DMS 273 treated with DMSO at 0.1 percent for 48 hours (cell line): ENCODE measurements at regions not wholly inside any gene's neighbourhood (a gene's known extent, or its start where the extent isn't known, plus 50 kb on each side); places are given as distances from the start of the nearest gene placed in this dataset.
"Not testable (repeated sequence)": the region's sequence is repeated elsewhere in the genome, so short reads cannot be mapped to it uniquely, and the experiment has no call there.

Source experiments
- DNase-seq: peaks from one replicate; lab custom pipeline; 2025; lab: John Stamatoyannopoulos, UW

DNA sequence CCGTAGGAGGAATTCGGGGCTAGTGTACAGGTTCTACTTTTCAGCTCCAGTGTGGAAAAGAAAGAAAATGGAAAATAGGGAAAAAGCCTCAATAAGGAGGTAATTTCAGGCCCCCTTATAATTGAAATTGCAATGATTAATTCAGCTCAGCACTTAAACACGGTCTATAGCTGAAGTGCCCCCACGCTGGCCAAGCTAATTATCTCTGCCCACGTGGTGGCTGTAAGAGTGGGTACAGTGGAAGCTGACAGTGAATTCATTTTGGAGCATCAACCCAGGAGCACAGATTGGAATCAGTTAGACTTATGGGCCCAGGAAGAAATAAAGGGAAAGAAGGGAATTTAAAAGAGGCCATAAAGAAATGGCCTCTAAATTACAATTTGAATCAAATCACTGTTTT lies 631.1 kb upstream of the CPEB2 start:
- DNase-seq, result no peak

DNA sequence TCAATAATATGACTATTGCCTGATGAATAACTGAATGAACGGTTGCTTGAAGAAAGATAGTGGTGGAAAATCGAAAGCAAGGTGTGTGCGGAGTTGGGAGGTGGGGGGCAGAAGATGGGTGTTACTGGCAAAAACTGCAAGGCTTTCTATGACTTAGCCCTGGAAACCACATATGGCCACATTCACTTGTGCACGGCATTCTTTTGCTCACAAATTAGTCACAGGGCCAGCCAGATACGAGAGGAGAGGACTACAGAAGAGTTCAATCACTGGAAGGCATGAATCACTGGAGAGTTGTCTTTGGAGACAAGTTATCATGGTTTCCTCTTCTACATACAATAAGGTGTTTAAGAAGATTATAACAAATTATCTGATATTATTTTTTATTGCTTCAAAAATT lies 626.5 kb upstream of the CPEB2 start:
- no peak for DNase-seq

DNA sequence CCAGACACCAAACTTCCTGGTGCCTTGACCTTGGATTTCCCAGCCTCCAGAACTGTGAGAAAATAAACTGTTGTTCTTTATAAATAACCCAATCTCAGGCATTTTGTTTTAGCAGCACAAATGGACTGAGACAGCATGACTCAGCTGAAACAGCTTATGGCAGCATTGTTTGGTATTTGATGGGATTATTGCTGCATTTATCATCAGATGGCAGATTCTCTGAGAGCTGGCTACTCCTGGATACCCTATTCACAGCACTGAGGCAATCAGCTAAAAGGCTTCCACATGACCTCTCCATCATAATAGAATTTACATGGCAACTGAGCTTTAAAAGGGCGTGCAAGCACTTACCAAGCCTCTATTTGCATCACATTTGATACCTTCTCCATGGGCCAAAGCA lies 623.1 kb upstream of the CPEB2 start:
- DNase-seq, result no peak

DNA sequence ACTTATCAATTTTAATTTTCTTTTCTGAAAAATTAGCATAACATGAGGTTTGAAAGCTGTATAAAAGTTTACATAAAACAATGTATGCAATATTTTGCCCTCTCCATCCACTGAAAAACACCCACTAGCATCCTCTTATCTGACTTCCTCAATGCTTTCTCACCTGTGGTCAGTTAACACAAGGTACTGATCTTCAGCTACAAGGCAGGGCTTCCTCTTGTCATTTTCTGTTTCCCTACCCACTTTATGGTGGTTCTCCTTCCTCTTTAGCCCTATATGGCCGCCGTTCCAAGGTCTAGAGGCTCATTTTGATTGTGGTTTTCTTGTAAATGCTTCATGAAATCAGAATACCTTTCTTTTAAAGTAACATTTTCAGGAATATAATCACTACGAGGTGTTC lies 618.6 kb upstream of the CPEB2 start:
- DNase-seq, result no peak

DNA sequence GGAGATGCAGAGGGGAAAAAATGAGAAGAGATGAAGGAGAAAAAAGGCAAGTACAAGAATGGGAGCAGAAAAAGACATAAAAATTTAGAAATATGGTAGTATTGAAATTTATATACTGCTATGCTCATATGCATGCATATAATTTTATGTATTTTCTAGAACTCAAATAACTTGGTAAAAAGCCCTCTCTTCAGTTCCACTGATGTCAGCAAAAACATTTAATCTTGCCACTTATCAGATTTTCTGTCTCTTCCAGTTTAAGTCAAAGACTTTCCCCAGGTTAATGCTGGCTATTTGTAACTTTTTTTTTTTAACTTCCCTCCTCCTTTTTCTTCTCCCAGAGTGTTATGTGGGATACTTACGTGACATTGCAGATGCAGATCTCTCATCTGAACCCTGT lies 617.5 kb upstream of the CPEB2 start:
- no peak for DNase-seq

DNA sequence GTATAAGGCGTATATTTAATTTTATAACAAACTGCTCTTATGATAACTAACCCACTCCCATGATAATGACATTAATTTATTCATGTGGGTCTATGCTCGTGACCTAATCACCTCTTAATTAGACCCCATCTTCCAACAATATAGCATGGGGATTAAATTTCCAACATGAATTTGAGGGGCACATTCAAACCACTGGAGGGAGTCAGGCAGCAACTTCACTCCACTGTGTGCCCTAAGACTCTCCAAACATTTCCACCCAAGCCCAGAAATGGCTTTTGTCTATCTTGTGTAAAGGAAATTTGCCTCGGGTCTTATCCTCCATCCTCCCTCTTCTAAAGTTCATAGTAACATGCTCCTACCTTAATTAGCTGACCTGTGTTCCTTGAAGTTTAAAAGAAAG lies 616.1 kb upstream of the CPEB2 start:
- DNase-seq, result no peak

DNA sequence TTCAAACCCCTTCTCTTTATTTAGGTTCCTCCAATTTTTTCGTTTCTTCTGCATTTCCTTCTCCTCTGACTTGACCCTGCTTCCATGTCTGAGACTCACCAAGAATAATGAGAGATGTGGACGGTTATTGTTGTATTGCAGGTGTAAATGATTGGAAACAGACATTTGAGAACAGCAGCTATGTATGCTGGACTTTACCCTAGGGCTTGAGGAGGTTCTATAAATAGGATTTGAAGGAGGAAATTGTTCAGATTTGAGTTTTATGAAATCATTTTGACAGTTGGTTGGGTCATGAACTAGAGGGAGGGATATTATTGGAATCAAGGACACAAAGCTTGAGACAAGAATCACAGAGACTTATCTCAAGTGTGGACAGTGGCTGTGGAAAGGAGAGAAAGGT lies 614.6 kb upstream of the CPEB2 start:
- DNase-seq, result no peak

DNA sequence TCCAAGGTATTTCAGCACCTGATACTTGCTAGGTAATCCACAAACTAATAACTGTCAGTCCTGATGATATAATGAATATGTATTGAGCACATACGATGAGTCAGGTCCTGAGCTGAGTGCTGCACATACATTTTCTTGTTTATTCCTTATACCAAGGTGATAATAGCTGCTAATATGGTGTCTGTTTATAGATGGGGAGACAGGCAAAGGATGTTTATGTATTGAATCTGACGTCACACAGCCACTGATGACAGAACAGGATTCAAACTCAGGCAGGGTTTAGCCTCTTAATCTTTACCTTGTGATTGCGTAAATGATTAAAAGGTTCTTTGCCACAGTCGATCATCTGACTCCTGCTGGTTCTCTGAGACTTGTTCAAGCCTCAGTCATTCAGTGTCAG lies 609.9 kb upstream of the CPEB2 start:
- no peak for DNase-seq

DNA sequence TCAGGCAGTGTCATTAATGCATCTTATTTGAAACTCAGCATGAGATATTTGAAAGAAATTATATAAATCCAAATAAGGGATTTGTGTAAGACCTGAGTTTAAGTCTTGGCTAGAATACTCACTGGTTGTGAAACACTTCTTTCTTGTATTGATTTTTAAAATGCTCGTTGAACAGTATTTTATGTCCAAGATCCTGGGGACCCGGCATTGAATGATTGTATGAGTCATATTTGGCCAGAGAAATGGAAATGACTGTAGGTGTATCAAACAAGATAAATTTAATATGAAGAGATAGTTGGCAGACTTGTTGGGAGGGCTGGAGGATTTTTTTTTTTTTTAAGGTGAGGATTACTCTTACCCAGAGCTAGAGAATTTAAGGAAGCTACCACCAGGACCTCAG lies 606.1 kb upstream of the CPEB2 start:
- DNase-seq, result no peak

DNA sequence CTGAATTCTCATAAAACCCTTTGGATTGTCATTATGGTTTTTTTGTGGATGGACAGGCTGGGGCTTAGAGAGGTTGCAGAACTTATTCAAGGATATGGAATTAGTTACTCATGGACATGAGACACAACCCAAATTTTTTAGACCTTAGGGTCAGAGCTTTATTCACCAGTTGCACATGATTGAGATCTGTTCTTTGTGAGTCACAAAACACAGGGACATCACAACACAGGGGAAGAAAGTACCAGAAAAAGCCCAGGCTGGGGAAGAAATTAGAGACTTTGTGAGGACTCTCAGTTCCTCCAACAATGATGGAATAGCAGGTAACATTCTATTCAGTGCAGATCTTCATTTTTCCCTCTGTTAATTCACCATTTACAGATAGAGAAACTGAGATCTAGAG lies 602.4 kb upstream of the CPEB2 start:
- DNase-seq, result no peak

DNA sequence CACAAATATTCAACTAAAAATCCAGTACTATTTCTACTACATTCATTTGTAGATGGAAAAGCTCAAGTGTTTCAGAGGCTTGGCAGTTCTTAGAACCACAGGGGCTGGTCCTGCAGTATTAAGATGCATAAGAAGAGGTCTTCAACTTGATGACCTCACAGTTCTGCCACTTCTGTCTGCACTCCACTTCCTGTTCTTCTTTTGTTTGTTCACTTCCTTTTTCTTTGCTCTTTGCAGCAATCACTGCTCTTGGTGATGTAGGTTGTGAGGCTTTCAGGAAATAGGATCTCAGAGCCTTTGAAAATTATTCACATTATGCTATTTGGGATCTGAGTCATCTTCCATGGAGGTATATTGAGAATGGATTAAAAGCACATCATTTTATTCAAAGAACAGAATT lies 602.0 kb upstream of the CPEB2 start:
- DNase-seq, result no peak

DNA sequence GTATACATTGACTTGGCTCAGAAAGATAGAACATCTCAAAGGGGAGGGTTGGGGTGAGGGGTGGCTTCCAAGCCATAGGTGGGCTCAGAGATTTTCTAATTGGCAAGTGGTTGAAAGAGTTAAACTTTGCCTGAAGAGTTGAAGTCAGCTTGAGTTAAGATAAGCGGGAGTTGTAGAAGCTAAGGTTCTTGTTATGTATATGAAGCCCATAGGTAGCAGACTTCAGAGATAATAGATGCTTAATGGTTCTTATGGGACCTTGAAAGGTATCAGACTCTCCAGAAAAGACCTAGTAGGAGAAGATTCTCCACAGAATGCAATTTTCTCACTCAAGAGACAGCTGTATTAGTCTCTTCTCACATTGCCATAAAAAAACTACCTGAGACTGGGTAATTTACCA lies 599.1 kb upstream of the CPEB2 start:
- no peak for DNase-seq

DNA sequence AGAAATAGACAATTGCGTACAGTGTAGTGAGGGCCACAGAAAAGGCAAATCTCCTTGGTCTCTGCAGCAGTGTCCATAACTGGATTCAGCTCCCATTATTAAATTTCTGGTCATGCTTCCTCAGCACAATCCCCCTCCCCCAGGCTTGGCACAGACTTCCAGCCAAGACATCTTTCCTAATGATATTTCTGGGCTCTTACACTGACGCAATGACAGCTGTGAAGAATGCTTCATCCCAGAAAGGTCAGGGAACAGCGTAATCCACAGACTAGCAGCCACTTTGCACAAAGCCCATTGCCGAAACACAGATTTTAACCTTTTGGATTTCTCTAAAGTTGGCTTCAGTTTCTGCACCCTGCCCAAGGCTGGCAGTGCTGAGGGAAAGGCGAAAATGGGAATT lies 597.6 kb upstream of the CPEB2 start:
- DNase-seq, result no peak

DNA sequence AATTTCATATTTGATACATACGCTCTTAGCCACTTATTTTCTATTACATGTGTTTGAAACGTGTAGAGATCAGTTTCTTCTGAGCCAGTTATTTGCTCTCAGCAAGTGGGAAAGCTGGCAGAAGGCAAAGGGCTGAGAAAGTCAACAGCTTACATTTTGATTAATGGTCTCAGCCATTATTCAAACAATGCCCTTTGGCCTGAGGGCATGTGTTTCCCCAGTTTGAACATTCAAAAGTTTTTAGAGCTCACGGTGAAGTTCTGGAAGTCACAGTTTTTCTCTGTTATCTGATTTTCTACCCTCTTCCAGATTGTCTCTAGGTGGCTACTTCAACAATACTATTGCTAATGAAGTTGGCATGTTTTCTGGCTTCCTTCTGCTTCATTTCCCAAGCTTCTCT lies 591.8 kb upstream of the CPEB2 start:
- DNase-seq, result no peak

DNA sequence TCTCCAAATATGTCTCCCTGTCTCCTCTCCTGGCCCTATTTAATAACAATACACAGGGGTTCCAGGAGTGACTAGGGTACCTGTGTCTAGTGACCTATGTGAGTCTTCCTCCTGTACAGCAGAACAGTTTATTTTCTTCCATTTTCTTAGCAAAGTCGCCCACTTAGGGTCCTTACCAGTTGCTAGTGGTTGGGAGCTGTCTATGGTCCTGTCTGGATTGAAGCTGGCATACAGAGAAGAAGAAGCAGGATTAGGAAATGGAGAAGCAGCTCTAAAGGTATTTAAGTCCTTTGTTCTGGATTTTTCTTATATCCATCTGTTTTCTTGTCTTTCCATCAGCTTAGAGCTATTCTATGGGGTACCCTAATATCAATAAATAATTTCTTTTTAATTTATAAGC lies 587.1 kb upstream of the CPEB2 start:
- no peak for DNase-seq

DNA sequence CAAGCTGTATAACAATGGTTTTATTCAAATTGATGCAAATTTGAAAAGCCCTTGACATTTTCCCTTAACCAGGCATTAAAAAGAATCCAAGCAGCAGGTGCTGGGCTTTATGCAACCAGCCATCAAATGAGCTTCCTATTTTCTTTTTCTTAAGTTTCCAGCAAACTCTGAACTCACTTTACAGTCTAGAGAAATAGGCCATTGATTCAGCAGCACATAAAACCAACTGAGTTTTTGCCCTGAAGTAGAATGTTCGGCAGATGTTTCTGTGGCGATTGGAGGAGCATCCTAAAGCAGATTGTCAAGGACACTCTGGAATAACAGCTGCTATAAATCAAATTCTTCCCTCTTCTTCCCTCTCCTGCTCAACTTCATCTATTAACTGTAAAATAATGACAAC lies 582.8 kb upstream of the CPEB2 start:
- no peak for DNase-seq

DNA sequence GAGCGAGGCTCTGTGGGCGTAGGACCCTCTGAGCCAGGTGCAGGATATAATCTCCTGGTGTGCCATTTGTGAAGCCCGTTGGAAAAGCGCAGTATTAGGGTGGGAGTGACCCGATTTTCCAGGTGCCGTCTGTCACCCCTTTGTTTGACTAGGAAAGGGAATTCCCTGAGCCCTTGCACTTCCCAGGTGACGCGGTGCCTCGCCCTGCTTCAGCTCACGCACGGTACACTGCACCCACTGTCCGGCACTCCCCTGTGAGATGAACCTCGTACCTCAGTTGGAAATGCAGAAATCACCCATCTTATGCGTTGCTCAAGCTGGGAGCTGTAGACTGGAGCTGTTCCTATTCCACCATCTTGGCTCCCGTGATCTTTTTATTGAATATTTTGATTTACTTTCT lies 576.0 kb upstream of the CPEB2 start:
- DNase-seq, result not testable (repeated sequence)

DNA sequence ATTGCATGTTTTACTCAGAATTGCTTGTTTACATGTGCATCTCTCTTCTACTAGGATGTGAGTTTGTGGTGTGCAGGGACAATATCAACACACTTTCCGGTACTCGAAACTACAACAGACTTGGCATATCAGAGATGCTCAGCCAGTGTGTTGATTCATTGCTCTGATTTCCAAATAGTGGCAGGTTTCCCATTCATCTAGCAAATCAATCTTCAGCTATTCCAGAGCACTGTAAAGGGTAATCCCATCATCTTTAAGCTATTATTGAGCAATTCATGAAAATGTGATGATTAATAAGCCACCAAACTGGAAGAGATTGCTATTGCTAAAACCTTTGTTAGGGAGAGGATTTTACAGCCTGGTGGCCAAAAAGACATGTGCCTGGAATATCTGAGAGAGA lies 574.2 kb upstream of the CPEB2 start:
- DNase-seq, result no peak

DNA sequence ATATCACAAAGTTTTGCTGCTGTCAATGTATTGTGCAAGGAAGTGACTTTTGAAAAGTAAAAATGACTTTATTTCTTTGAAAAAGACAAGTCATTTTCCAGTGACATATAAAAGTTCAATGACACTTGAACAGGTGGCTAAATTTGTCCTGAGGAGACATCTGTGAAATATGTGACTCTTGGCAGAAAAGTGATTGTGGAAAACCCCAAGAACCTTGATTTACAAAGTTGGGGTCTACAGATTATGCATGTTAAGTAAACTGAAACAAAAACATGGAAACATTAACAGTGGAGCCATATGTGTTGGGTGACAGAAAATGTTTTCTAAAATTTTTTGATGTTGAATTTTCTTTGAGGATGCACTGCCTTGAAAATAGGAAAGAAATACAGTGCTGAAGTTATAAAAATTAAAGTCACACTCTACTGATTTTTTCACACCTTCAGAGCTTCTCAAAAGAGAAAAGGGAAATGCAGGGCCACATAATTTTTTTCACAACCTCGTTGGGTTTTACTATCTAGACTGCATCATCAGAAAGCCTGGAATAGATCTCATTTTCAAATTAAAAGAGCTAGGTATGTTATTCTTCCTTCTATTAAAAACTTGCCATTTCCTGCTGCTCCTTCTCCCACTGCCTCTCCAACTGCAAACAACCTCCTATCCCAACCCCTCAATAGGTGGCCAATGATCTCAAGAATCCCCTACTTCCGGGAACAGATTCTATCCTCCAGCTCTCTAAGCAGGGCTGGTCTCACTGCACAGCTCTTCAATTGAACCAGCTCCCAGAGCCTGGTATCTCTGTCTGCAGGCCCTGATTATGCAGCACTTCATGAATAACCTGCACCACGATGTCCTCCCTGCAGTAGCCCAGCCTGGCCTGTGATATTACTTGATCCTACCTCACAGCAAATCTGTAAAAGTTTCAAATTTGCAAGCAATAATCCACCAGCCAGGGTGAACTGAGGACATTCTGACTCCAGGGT lies 570.8 kb upstream of the CPEB2 start:
- no peak for DNase-seq

DNA sequence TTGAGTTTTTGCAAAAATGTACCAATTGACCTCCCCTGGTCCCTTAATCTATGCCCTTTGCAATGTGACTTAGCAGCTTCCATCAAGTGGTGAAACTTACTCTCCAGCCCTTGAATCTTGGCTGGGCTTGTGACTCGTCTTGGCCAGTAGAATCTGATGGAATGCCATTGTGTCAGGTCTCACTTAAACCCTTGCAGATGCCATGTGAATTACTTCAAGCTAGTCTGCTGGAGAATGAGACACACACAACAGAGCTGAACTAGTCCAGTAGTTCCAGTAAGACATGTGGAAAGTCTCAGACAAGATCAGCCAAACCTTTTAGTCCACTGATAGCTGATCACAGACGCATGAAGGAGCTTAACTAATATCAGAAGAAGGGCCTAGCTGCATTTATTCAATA lies 567.8 kb upstream of the CPEB2 start:
- no peak for DNase-seq

DNA sequence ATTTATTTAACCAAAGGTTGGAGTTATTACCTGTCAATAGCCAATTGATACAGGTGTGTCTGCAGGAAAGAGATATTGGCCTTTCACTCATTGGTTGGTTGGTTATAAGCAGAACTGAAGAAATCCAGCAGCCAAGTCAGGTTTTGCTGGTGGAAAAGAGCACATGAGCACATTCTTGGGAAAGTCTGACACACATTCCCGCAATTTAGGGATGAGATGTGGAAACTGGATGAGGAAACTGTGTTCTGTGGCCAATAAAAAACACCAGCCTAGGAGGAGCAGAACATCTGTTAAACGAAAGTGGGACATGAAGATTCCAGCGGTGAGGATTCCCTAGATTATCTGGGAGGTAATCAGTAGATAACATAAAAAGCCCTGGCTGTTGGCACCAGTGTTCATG lies 567.4 kb upstream of the CPEB2 start:
- DNase-seq, result no peak

DNA sequence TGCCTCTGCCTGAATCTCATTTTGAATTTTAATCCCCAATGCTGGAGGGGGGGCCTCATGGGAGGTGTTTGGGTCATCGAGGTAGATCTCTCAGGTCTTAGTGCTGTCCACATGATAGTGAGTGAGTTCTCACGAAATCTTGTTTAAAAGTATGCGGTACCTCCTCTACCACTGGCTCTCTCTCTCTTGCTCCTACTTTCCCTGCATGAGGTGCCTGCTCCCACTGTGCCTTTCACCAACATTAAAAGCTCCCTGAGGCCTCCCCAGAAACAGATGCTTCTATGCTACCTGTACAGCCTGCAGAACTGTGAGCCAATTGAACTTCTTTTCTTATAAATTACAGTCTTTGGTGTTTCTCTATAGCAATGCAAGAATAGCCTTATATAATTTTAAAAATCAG lies 560.7 kb upstream of the CPEB2 start:
- no peak for DNase-seq

DNA sequence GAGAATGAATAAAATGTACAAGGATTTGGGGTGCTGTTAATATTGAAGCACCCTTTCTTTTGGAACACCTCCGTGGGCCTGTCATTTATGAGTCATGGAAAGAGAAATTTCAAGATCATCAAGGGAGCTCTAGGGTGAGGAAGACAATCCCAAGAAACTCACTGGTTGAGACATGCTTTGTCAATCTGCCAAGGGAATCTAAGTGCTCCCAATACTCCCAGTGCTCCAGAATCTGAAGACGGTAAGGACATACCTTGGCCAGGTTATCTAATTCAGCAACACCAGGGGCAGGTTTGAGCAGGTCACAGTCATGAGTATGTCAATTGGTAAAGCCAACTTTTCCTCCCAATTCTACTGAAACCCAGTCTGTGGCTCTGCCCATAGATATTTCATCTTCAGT lies 556.4 kb upstream of the CPEB2 start:
- DNase-seq, result no peak

DNA sequence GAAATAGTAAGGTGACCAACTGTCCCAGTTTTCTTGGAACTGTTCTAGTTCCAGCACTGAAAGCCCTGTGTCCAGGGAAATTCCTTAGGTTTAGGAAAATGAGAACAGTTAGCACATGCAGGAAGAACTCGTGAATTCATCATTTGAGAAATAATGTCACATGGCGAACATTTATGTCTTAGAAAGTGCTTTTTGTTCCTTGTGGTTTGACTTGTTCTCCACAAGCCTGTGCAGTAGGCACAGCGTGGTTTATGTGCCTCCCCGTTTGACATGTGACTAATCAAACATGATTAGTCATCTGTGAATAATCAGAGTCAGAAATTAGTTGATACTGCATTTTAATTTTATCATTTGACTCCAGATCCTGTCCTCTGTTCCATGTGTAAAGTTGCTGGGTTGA lies 556.0 kb upstream of the CPEB2 start:
- DNase-seq, result no peak
